NCI-H226 (cell line): ENCODE measurements at regions not wholly inside any gene's neighbourhood (a gene's known extent, or its start where the extent isn't known, plus 50 kb on each side); places are given as distances from the start of the nearest gene placed in this dataset.

ENCODE experiments used
- DNase-seq: peaks from one replicate; pipeline ENCODE4 v3.0.0-alpha.2; 2015

DNA sequence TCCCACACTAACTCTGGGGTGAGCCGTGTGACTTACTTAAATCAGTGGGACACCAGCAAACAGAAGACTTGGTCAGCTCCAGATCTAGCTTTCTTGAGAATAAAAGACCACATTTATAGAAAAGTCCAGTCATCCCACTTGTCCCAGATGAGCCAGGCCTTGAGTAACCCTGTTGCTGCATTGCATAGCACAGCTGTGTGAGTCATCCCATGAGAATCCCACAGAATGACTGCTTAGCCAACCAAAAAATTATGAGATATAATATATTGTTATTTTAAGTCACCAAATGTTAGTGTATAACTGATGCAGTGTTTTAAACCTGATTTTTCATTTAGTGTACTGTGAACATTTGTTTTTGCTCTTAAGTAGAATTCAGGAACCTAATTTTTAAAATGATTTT, 94.2 kb upstream of the FSHR start:
- peak; percentile 12 for DNase-seq

DNA sequence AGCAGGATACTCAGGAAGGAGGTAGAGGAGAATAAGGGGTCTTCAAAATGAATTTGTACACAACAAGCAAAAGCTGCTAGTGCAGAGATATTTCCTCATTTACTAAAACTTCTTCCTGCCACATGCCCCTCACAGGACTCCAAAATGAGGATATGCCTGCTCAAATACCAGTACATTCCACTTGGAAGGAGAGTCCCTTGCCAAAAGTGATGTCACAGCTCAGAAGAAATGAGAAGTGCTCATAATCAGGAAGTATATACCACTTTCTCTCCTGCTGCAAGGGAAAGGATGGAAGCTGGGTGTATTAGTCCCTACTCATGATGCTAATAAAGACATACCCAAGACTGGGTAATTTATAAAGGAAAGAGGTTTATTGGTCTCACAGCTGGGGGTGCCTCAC, 87.7 kb upstream of the FSHR start:
- no peak for DNase-seq

DNA sequence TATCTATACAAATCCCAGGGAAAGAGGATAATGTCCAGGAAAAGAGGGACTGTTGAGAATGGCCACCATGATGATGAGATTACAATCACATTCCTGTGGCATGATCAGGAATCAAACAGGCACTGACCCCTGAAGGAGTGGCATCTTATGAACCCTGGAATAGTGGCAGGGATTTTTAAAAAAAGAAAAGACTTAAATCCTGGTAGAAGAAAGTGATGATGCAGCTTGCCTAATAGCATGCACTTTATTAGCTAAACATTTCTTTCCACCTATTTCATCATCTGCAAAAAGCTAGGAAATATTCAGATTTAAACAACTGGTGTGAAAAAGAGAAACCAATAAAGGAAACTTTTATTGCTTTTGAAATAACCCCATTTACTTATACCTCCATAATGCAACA, 87.2 kb upstream of the FSHR start:
- DNase-seq: no peak

DNA sequence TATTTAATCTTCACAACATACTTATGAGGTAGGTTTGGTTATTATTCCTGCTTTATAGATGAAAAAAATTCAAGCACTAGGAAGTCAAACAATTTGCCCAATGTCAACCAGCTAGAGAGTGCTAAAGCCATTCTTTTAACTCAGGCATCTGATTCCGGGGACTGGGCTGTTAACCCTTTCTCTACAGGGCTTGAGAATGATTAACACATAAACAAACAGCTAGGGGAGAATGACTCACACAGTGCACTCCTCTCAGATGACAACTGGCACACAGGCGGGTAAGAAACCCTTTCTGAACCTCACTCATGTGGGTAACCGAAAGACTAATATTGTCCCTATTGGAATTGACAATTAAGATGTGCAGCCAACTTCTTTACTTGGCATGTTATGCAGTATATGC, 86.3 kb upstream of the FSHR start:
- no peak for DNase-seq

DNA sequence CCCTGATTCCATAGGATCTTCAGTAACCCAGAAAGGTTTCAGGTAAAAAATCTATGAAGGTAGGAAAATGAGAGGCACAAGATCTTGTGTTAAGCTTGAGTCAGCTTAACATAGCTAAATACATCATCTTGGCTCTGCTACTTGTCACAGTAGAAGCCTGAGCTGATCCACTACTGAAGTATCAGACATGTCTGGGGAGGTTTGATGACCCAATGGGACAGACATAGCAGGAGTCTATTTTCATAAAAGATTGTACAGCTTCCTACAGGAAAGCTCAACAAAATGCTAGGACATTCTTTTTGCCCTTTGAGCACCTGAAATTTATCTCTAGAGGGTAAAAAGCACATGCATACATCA, 84.3 kb upstream of the FSHR start:
- no peak for DNase-seq

DNA sequence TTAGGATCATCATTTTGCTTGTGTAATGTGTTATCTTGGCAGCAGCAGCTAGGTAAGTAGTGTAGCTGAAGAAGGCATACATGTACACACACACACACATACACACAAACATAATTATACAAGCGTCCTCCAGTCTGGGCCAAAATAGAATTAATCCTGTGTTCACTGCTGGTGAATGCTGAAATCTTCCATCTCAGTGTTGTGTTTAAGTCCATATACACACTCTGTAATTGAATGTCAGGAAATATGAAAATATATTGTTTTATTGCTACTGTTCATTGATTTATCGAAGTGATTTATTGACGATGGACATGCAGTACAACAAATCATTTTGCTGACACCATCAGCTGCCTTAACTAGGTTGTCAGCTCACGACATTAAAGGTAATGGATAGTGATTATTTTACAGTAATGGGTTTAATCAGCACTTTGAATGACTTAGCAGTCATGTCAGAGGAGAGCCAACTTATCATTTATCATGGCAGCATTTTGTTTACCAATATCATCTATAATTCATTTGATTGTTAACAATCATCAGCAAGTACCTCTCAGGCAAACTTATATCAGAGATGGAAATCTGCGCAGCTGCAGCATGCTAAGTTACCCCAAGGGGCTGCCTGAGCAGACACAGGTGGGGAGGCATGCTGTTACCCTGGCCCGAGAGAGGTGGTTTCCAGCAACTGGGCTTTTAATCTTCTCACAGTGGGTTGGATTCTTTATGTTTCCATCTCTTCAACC, 83.7 kb upstream of the FSHR start:
- DNase-seq: no peak

DNA sequence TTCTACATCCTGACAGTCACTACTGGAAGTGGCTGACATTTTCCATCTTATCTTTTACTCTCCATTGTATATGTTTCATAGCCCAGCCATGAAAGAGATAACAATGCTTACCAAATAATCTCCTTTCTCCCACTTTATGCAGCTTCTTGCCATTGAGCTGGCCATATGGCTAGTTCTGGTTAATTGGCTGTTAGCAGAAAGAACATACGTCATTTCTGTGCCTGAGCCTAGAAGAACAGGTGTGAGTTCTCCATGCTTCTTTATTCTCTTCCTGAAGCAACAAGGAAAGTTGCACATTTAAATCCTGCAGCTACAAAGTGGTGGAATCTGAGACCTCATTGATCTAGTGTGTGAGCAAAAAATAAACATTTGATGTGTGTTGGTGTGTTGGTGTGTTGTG, 82.0 kb upstream of the FSHR start:
- DNase-seq: no peak

DNA sequence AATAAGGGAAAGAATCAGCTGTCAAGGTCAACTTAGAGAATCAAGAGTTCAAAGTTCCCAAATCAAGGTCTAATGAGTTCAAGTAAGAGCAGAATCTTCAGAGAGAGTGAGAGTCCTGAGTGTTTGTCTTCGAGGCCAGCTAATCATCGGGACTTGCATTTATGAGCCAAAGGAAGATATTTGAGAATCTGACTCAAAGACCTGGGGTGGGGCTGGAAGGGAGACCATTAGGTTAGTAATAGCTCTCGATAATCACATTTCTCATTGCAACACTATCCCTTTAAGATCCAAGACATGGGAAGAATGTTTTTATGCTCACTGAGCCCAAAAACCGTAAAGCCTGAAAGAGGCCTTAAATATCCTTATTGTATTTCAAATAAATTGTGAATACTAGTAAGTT, 72.0 kb upstream of the FSHR start:
- no peak for DNase-seq

DNA sequence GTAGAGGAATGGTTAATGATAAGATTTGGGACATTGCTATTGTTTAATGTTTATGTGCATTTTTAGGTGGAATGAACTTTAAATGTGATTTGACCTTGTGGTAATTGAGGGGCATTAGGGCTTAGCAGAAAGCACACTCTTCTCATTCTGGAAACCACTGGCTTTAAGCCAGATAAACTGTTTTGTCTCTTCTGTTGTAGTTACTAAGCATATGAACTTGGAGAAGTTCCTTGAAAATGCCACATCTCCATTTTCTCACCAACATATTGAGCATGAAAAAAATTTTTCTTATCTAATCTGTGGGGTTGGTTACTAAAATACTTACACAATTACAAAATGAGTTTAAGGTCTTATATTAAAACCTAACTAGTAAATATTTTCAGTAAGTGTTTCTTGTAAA, 70.8 kb upstream of the FSHR start:
- DNase-seq: no peak

DNA sequence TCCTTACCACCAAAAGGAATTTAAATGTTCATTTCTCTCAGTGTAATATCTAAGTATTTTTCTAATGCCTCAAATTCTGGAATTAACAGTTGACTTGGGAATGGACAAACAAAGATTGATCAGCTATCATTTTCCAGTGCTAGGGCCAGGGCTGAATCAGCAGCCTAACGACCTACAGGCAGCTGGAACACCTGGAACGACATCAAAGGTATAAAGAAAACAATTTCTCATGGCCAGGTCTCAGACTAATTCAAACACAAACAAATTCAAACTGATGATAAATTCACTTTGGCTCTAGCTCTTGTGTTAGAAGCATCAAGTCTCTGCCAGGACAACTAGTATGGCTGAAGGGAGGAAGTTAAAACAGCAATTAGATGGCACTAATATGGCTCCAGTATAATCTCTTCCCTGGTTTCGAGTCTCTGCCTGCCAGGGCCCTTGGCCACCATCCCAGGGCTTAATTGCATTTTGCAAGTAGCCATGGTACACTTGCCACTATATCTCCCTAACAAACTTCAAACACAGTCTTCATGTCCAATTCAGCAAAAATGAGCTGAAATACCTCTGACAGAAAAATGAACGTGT, 70.2 kb upstream of the FSHR start:
- DNase-seq: no peak

DNA sequence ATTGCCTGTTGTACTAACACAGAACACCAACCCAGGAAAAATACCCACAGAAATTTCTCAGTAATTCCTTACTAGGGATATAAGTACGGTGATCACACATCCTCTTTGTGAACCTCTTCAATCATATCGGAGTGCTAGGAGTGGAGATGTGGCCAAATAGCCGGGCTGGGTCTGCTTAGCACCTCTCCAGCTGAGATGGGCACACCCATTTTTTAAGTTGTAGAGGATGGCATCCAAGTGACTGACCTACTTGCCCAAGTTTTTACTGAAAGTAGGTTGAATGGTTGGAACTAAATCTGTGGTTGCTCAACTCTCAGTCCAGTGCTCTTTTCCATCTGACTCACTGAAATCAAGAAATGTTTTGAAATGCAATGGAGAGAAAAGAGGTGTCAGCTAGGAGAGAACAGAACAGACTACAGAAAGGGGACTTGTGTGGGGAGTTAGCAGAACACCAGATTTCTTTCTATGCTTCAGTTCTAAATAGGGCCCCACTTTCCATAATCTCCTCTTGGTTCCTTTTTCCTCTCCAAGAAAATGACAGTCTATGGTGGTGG, 68.7 kb upstream of the FSHR start:
- DNase-seq: no peak

DNA sequence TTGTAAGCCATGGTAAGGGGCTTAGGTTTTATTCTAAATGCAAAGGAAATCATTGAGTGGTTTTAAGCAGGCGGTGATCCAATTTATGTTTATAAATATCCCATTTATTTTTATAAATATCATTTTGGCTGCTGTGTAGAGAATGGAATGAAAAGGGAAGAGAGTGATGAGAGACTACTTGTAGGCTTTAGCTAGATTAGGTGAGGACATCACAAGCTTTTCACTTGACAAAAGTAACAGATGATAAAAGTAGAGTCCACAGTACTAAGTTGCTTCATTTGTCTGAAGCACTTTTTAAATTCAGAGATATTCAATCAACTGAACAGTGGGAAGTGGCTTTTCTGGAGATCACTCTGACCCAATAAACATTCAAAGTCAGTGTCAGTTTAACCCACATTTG, 65.4 kb upstream of the FSHR start:
- DNase-seq: no peak

DNA sequence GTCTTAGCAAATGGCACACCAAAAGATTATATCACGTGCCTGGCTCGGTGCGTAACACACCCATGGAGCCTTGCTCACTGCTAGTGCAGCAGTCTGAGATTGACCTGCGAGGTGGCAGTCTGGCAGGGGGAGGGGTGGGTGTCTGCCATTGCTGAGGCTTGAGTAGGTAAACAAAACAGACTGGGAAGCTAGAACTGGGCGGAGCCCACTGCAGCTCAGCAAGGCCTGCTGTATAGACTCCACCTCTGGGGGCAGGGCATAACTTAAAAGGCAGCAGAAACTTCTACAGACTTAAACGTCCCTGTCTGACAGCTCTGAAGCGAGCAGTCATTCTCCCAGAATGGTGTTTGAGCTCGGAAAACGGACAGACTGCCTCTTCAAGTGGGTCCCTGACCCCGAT, 55.9 kb upstream of the FSHR start:
- DNase-seq: no peak

DNA sequence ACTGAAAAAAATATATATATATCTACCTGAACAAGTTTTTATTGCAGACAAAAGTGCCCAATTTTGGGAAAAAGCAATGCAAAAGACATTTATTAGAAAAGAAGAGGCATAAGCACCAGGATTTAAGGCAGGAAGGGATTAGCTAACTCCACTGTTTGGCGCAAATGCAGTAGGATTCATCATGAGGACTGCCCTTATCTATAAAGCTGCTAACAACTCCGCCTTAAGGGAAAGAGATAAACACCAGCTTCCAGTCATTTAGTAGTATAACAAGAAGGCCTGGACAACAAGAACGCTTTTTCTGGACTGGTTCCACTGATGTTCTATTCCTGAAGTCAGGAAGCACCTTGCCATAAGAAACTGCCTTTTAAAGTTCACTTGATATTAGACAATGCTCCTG, 52.9 kb upstream of the FSHR start:
- DNase-seq: no peak
